ENCODE measurements at regions not wholly inside any gene's neighbourhood (a gene's known extent, or its start where the extent isn't known, plus 50 kb on each side); places are given as distances from the start of the nearest gene placed in this dataset.

DNA sequence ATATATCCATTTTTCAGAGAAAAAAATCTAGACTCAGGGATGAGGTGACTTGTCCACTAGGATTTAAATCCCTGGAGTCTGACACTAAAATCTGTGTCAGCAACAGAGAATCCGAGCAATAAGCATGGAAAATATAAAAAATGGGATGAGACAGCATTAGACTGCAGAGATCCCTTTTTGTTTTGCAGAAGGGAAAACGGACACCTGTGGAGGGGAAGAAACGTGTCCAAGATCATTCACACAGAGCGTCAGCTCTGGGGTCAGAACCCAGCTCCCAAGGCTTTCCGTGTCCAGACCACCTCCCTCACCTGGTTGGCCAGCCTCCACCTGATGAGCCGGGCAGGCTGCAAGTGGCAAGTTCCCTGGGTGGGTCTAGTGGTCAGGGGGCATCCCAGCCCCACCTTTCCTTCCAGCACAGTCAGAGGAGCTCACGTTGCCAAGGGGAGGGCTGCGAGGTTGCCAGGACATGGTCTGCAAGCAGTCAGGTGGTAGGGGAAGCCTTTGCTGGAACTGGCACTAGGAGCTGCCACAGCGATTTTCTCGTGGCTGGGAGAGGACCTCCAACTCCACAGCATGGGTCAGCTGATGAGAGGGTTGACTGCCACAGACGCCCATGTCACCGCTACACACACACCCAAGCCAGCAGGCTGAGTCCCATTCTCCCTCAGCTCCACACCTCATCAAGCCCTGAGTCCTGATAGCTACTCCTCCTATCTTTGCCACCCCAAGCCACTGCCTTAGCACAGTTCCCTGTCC is 65.9 kb upstream of the CPLX2 start:
- intact Hi-C loops (cut with DNase I; ENCODE audit: low total_unique reads), result no loop called here
- 74 to 84% (median 77%) methylated on average over 12 of the region's 12 CpGs for WGBS, 5 donors

DNA sequence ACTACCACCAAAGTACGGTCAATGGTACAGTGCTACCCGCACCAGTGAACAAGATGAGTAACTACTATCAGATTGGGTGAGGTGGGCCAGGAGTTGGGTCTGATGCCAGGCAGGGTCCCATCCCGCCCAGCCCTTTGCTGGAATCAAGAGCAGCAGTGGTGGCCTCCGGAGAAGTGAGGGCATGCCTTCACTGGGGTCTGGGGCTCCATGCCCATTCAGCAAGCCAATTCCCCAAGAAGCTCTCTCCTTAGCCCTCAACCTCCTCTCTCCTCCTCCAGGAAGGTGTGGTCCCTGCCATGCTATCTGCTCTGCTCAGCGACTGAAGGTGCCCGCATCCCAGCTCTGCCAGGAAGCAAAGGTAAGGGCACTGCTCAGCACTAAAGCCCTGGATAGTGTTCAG is 62.7 kb upstream of the CPLX2 start:
- 86 to 94% (median 88%) methylated on average over 4 to 6 of the region's 6 CpGs for WGBS, 5 donors
- Histone ChIP-seq H3K9me3 (no peaks in the 10 kb centered on the region), H3K27me3 (replicated peaks in 1 of 7) (peaks cover 0 to 65% (median 0%) of the 10 kb centered on the region in 7 donors), H3K4me1 (no peaks in the 10 kb centered on the region), H3K4me3 (no peak overlapping the region), H3K27ac (no peak overlapping the region), H3K36me3 (no peaks in the 10 kb centered on the region)
- TF ChIP-seq POLR2A (IDR thresholded peaks at IDR 0.05) (no peak), POLR2AphosphoS5 (IDR thresholded peaks at IDR 0.05) (no peak)
- TF ChIP-seq, protein P1, sequence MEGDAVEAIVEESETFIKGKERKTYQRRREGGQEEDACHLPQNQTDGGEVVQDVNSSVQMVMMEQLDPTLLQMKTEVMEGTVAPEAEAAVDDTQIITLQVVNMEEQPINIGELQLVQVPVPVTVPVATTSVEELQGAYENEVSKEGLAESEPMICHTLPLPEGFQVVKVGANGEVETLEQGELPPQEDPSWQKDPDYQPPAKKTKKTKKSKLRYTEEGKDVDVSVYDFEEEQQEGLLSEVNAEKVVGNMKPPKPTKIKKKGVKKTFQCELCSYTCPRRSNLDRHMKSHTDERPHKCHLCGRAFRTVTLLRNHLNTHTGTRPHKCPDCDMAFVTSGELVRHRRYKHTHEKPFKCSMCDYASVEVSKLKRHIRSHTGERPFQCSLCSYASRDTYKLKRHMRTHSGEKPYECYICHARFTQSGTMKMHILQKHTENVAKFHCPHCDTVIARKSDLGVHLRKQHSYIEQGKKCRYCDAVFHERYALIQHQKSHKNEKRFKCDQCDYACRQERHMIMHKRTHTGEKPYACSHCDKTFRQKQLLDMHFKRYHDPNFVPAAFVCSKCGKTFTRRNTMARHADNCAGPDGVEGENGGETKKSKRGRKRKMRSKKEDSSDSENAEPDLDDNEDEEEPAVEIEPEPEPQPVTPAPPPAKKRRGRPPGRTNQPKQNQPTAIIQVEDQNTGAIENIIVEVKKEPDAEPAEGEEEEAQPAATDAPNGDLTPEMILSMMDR (IDR thresholded peaks at IDR 0.05 in 8 of 11, conservative IDR thresholded peaks at IDR 0.05 in 3 of 11), result no peak
- peak; percentile 41 for DNase-seq
- intact Hi-C loops (cut with DNase I; ENCODE audit: low total_unique reads), result no loop called here

More for the DNA sequence above, 65.9 kb upstream of the CPLX2 start:
- H3K27ac ChIP-seq, result no peak overlapping the region
- H3K9me3 ChIP-seq, result no peaks in the 10 kb centered on the region
- H3K36me3 ChIP-seq, result no peaks in the 10 kb centered on the region
- TF ChIP-seq POLR2A (IDR thresholded peaks at IDR 0.05) (no peak), POLR2AphosphoS5 (IDR thresholded peaks at IDR 0.05) (no peak)
- TF ChIP-seq, protein P1 (IDR thresholded peaks at IDR 0.05 in 8 of 11, conservative IDR thresholded peaks at IDR 0.05 in 3 of 11), result no peak
- DNase-seq, result peak; percentile 36
- no peaks in the 10 kb centered on the region for H3K4me1 ChIP-seq
- H3K4me3 ChIP-seq, result no peak overlapping the region
- peaks cover 0 to 84% (median 0%) of the 10 kb centered on the region in 7 donors for H3K27me3 ChIP-seq (replicated peaks in 1 of 7)

DNA sequence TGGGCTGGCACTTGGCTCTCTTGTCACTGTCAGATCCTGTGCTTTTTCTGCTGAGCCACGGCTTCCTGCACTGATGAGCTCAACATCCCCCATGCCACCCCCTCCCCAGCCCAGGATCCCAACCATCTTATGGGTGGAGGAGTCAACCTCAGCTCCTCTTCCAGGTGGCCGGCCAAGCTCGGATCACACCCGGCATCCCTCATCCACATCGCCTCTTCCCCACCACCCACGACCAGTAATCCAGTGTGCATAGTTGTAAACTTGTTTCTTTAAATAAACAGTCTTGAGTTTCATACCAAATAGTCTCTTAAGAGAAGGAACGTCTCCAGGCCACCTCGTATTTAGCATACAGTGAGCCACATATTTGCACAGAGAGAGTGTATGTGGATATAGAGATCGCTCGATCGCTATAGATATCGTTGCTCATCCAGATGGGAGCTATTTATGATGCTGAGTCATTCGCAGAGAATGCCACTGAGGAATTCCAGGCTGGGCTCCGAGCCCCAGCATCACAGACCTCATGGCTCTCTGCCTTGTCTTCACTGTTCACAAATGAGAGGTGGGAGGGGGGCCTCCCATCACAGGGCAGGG is 61.8 kb upstream of the CPLX2 start:
- Histone ChIP-seq H3K4me1 (no peaks in the 10 kb centered on the region), H3K27me3 (replicated peaks in 1 of 7) (peaks cover 0 to 63% (median 0%) of the 10 kb centered on the region in 7 donors), H3K4me3 (no peak overlapping the region), H3K36me3 (no peaks in the 10 kb centered on the region), H3K9me3 (no peaks in the 10 kb centered on the region), H3K27ac (no peak overlapping the region)
- intact Hi-C loops (cut with DNase I; ENCODE audit: low total_unique reads), result no loop called here
- 62 to 75% (median 66%) methylated on average over 14 of the region's 14 CpGs for WGBS, 5 donors
- peak; percentile 31 for DNase-seq
- no peak for TF ChIP-seq POLR2A (IDR thresholded peaks at IDR 0.05)
- no peak for TF ChIP-seq POLR2AphosphoS5 (IDR thresholded peaks at IDR 0.05)
- TF ChIP-seq, protein P1 (IDR thresholded peaks at IDR 0.05 in 8 of 11, conservative IDR thresholded peaks at IDR 0.05 in 3 of 11), result no peak

DNA sequence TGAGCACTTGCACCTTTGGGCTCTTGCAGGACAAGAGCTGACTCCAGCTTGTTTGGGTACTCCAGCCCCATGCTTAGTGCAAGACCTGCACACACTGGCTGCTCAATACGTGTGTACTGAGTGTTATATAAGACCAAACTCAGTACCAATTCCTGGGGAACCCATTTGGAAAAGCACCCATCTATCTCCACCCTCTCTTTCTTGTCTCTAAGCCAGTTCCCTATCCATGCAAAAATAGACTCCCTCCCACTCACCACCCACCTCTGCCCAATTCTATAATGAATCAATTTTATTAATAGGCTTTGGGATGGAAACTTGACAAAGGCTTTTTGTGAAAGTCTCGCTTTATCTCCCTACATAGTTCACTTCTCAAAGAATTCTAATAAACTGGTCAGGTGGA is 60.9 kb upstream of the CPLX2 start:
- WGBS, 5 donors, result 65 to 77% (median 71%) methylated on average over 2 of the region's 2 CpGs
- TF ChIP-seq POLR2AphosphoS5 (IDR thresholded peaks at IDR 0.05), result no peak
- TF ChIP-seq, protein P1 (IDR thresholded peaks at IDR 0.05 in 8 of 11, conservative IDR thresholded peaks at IDR 0.05 in 3 of 11), result no peak
- TF ChIP-seq POLR2A (IDR thresholded peaks at IDR 0.05), result no peak
- Histone ChIP-seq H3K36me3 (no peaks in the 10 kb centered on the region), H3K27me3 (replicated peaks in 1 of 7) (peaks cover 0 to 62% (median 0%) of the 10 kb centered on the region in 7 donors), H3K4me1 (no peaks in the 10 kb centered on the region), H3K27ac (no peak overlapping the region), H3K9me3 (no peaks in the 10 kb centered on the region), H3K4me3 (no peak overlapping the region)
- intact Hi-C loops (cut with DNase I; ENCODE audit: low total_unique reads), result no loop called here
- peak; percentile 9 for DNase-seq
